ENCODE measurements at regions not wholly inside any gene's neighbourhood (a gene's known extent, or its start where the extent isn't known, plus 50 kb on each side); places are given as distances from the start of the nearest gene placed in this dataset.

GRCh38 chr10:78964952-78965633, 103.7 kb upstream of the ZMIZ1 start:
- DNase-seq, result no peak

GRCh38 chr10:78966182-78966787, 102.5 kb upstream of the ZMIZ1 start:
- no peak for DNase-seq

GRCh38 chr10:78966844-78967488, 101.8 kb upstream of the ZMIZ1 start:
- DNase-seq, result no peak

- no peak for DNase-seq
Observed at GRCh38 chr10:78968300-78968942, 100.3 kb upstream of the ZMIZ1 start.

- DNase-seq, result no peak
Observed at GRCh38 chr10:78968943-78969342, 99.8 kb upstream of the ZMIZ1 start.

- DNase-seq, result no peak
Observed at GRCh38 chr10:78969719-78970118, 99.0 kb upstream of the ZMIZ1 start.

GRCh38 chr10:78970261-78970660, 98.5 kb upstream of the ZMIZ1 start:
- no peak for DNase-seq

GRCh38 chr10:78971094-78971682, 97.6 kb upstream of the ZMIZ1 start:
- no peak for DNase-seq

- DNase-seq, result no peak
Observed at GRCh38 chr10:78972160-78972946, 96.4 kb upstream of the ZMIZ1 start.

GRCh38 chr10:78972947-78973900, 95.5 kb upstream of the ZMIZ1 start:
- DNase-seq, result peak; percentile 62

GRCh38 chr10:78973901-78974616, 94.7 kb upstream of the ZMIZ1 start:
- DNase-seq, result no peak

- DNase-seq, result peak; percentile 26
Observed at GRCh38 chr10:78974617-78975317, 94.0 kb upstream of the ZMIZ1 start.

- no peak for DNase-seq
Observed at GRCh38 chr10:78975926-78976325, 92.8 kb upstream of the ZMIZ1 start.

GRCh38 chr10:78976825-78977755, 91.7 kb upstream of the ZMIZ1 start:
- no peak for DNase-seq

- DNase-seq, result no peak
Observed at GRCh38 chr10:78979938-78980337, 88.8 kb upstream of the ZMIZ1 start.

- no peak for DNase-seq
Observed at GRCh38 chr10:78980354-78980753, 88.4 kb upstream of the ZMIZ1 start.

- no peak for DNase-seq
Observed at GRCh38 chr10:78980815-78981214, 88.0 kb upstream of the ZMIZ1 start.

- no peak for DNase-seq
Observed at GRCh38 chr10:78981257-78981969, 87.4 kb upstream of the ZMIZ1 start.

All from SIG-M5 (cell line).